Common myeloid progenitor, CD34-positive (primary cell): ENCODE measurements at regions not wholly inside any gene's neighbourhood (a gene's known extent, or its start where the extent isn't known, plus 50 kb on each side); places are given as distances from the start of the nearest gene placed in this dataset.

ENCODE experiments used
- CTCF ChIA-PET: fragments of 350-600 bp; sonication (Branson Sonifier 250); formaldehyde crosslinking; loops from one replicate; lab custom pipeline; 2021; ENCODE audit warnings: antibody characterized with exemption; lab: Charles Lee
- POLR2A ChIA-PET: fragments of 350-600 bp; sonication (Branson Sonifier 250); formaldehyde crosslinking; loops from one replicate; lab custom pipeline; 2021; ENCODE audit warnings: antibody characterized with exemption; lab: Charles Lee
- DNase-seq, 3 donors: peaks; one replicate each; pipeline versions ENCODE4 v3.0.0 to v3.0.0-alpha.2; 2013
- H3K27ac ChIP-seq, 2 experiments: 1 replicate in 1 of 2; 2 replicates in 1 of 2; pipeline ENCODE4 v1.7.0; 2013; ENCODE audit warnings: inconsistent platforms in 2 of 2, low read length in 2 of 2, mild to moderate bottlenecking in 2 of 2, low read depth in 1 of 2, moderate library complexity in 1 of 2; ENCODE audit not compliant: severe bottlenecking in 2 of 2, insufficient read depth in 1 of 2, poor library complexity in 1 of 2
- H3K27me3 ChIP-seq, 5 experiments: replicated peaks in 2 of 5; 1 replicate in 3 of 5; 2 replicates in 2 of 5; pipeline versions ENCODE4 v1.6.1 to v1.7.0; 2013; ENCODE audit warnings: low read length in 4 of 5, mild to moderate bottlenecking in 2 of 5, moderate library complexity in 2 of 5, inconsistent platforms in 1 of 5; ENCODE audit not compliant: insufficient read depth in 5 of 5, control insufficient read depth in 4 of 5
- H3K36me3 ChIP-seq, 4 experiments: 1 replicate in 2 of 4; 2 replicates in 2 of 4; pipeline versions ENCODE4 v1.6.1 to v1.7.0; 2013; ENCODE audit warnings: low read length in 3 of 4, control low read depth in 1 of 4, mild to moderate bottlenecking in 1 of 4; ENCODE audit not compliant: control insufficient read depth in 4 of 4, insufficient read depth in 4 of 4
- H3K4me1 ChIP-seq, 4 experiments: 1 replicate in 3 of 4; 2 replicates in 1 of 4; pipeline versions ENCODE4 v1.6.1 to v1.7.1; 2013; ENCODE audit warnings: low read length in 3 of 4, mild to moderate bottlenecking in 3 of 4, control low read depth in 1 of 4, inconsistent platforms in 1 of 4, moderate library complexity in 1 of 4; ENCODE audit not compliant: control insufficient read depth in 4 of 4, insufficient read depth in 4 of 4; ENCODE audit errors: control extremely low read depth in 1 of 4
- H3K4me3 ChIP-seq, 7 experiments: 1 replicate in 4 of 7; 2 replicates in 3 of 7; pipeline versions ENCODE4 v1.5.1 to v1.7.0; 2013; ENCODE audit warnings: mild to moderate bottlenecking in 7 of 7, low read length in 6 of 7, moderate library complexity in 6 of 7, inconsistent platforms in 2 of 7, low read depth in 2 of 7, control low read depth in 1 of 7; ENCODE audit not compliant: insufficient read depth in 4 of 7, control insufficient read depth in 1 of 7; ENCODE audit errors: extremely low read depth in 1 of 7
- H3K9me3 ChIP-seq, 5 experiments: 1 replicate in 4 of 5; 2 replicates in 1 of 5; pipeline versions ENCODE4 v1.6.1 to v1.7.1; 2013; ENCODE audit warnings: low read length in 4 of 5, mild to moderate bottlenecking in 2 of 5, inconsistent platforms in 1 of 5, low read depth in 1 of 5, moderate library complexity in 1 of 5; ENCODE audit not compliant: control insufficient read depth in 4 of 5, insufficient read depth in 2 of 5; ENCODE audit errors: control extremely low read depth in 1 of 5
- WGBS: methylation state at CpG from one replicate; pipeline ENCODE4 v1.1.5; 2013; ENCODE audit not compliant: insufficient coverage; 5-methylcytosine and 5-hydroxymethylcytosine counted together

- H3K27me3 ChIP-seq, result no peaks in the 10 kb centered on the region
- WGBS, result 98% methylated on average over 5 of the region's 5 CpGs
- no peak for DNase-seq
- no peak overlapping the region for H3K4me3 ChIP-seq
- no peaks in the 10 kb centered on the region for H3K4me1 ChIP-seq
- H3K9me3 ChIP-seq, result peaks cover 0 to 3% (median 1%) of the 10 kb centered on the region in 5 experiments
- H3K27ac ChIP-seq, result no peak overlapping the region
- POLR2A ChIA-PET, result interaction anchor here (0.5 kb wide), 1 partner anchor 9 kb away, joined by 3 read pairs; no protein-coding TSS in a partner anchor
- CTCF ChIA-PET, result no interaction called here
- H3K36me3 ChIP-seq, result no peaks in the 10 kb centered on the region
Measured at GRCh38 chr5:74957029-74957784, 91.0 kb upstream of the FAM169A start.

GRCh38 chr5:74956278-74956677 is 90.1 kb upstream of the FAM169A start:
- Histone ChIP-seq H3K4me3 (no peak overlapping the region), H3K4me1 (no peaks in the 10 kb centered on the region), H3K27ac (no peak overlapping the region), H3K9me3 (peaks cover 0 to 3% (median 1%) of the 10 kb centered on the region in 5 experiments), H3K36me3 (no peaks in the 10 kb centered on the region), H3K27me3 (no peaks in the 10 kb centered on the region)
- DNase-seq, result no peak
- ChIA-PET CTCF (no interaction called here), POLR2A (no interaction called here)
- WGBS, result 100% methylated on average over 3 of the region's 4 CpGs

GRCh38 chr5:74954919-74955318 is 88.7 kb upstream of the FAM169A start:
- WGBS, result no CpG with 5 or more reads among the region's 3 CpGs

GRCh38 chr5:74953937-74954720 is 87.9 kb upstream of the FAM169A start:
- no peak for DNase-seq
- CTCF ChIA-PET, result no interaction called here
- no peaks in the 10 kb centered on the region for H3K36me3 ChIP-seq
- no peak overlapping the region for H3K4me3 ChIP-seq
- WGBS, result 89% methylated on average over 7 of the region's 8 CpGs
- no peak overlapping the region for H3K27ac ChIP-seq
- H3K27me3 ChIP-seq, result no peaks in the 10 kb centered on the region
- H3K4me1 ChIP-seq, result peaks cover 0 to 7% (median 1%) of the 10 kb centered on the region in 4 experiments
- POLR2A ChIA-PET, result no interaction called here
- H3K9me3 ChIP-seq, result peaks cover 0 to 3% (median 1%) of the 10 kb centered on the region in 5 experiments

More at GRCh38 chr5:74954919-74955318, 88.7 kb upstream of the FAM169A start:
- Histone ChIP-seq H3K27ac (no peak overlapping the region), H3K36me3 (no peaks in the 10 kb centered on the region), H3K27me3 (no peaks in the 10 kb centered on the region), H3K4me1 (peaks cover 0 to 4% (median under 1%) of the 10 kb centered on the region in 4 experiments), H3K9me3 (peaks cover 0 to 3% (median 1%) of the 10 kb centered on the region in 5 experiments), H3K4me3 (no peak overlapping the region)
- ChIA-PET POLR2A (no interaction called here), CTCF (interaction anchor here (1.1 kb wide), 1 partner anchor 9 kb away, joined by 4 read pairs; no protein-coding TSS in a partner anchor)
- DNase-seq, result no peak

GRCh38 chr5:74953554-74953936 is 87.4 kb upstream of the FAM169A start:
- DNase-seq, result no peak
- Histone ChIP-seq H3K27ac (no peak overlapping the region), H3K27me3 (no peaks in the 10 kb centered on the region), H3K9me3 (peaks cover 0 to 3% (median 1%) of the 10 kb centered on the region in 5 experiments), H3K4me3 (no peak overlapping the region), H3K36me3 (no peaks in the 10 kb centered on the region), H3K4me1 (peaks cover 0 to 8% (median 1%) of the 10 kb centered on the region in 4 experiments)
- ChIA-PET CTCF (no interaction called here), POLR2A (no interaction called here)
- 100% methylated on average over 3 of the region's 5 CpGs for WGBS

- Histone ChIP-seq H3K27me3 (no peaks in the 10 kb centered on the region), H3K36me3 (no peaks in the 10 kb centered on the region), H3K4me3 (no peak overlapping the region), H3K9me3 (peaks cover 0 to 3% (median 1%) of the 10 kb centered on the region in 5 experiments), H3K27ac (no peak overlapping the region), H3K4me1 (peaks cover 0 to 8% (median 1%) of the 10 kb centered on the region in 4 experiments)
- 100% methylated on average over 3 of the region's 4 CpGs for WGBS
- CTCF ChIA-PET, result interaction anchor here (1.0 kb wide), 1 partner anchor 24 kb away, joined by 4 read pairs; no protein-coding TSS in a partner anchor
- POLR2A ChIA-PET, result no interaction called here
- DNase-seq, result no peak
Measured at GRCh38 chr5:74952406-74952805, 86.2 kb upstream of the FAM169A start.
